ENCODE measurements at regions not wholly inside any gene's neighbourhood (a gene's known extent, or its start where the extent isn't known, plus 50 kb on each side); places are given as distances from the start of the nearest gene placed in this dataset.

- no peak for TF ChIP-seq EP300 (IDR thresholded peaks at IDR 0.05)
- no peak for TF ChIP-seq CHD4 (IDR thresholded peaks at IDR 0.05; ENCODE audit: borderline replicate concordance)
- TF ChIP-seq CTCF (IDR thresholded peaks at IDR 0.05): no peak
- no peak for TF ChIP-seq RFX5 (IDR thresholded peaks at IDR 0.05)
- TF ChIP-seq CEBPB (IDR thresholded peaks at IDR 0.05): no peak
Observed at GRCh38 chr9:81847181-81847915, 80.9 kb upstream of the SPATA31D4 start.
